ENCODE measurements at regions not wholly inside any gene's neighbourhood (a gene's known extent, or its start where the extent isn't known, plus 50 kb on each side); places are given as distances from the start of the nearest gene placed in this dataset.

GRCh38 chr5:12258549-12258948, 354.3 kb upstream of the CTNND2 start:
- FAIRE-seq, result no peak
- no peak for TF ChIP-seq CTCF (IDR thresholded peaks at IDR 0.05; ENCODE audit: insufficient read depth, missing control alignments)
- DNase-seq (ENCODE audit: insufficient read length, low spot score), result no peak

- TF ChIP-seq CTCF (IDR thresholded peaks at IDR 0.05; ENCODE audit: insufficient read depth, missing control alignments), result no peak
- FAIRE-seq (no peak), DNase-seq (ENCODE audit: insufficient read length, low spot score) (no peak)
These were observed 346.2 kb upstream of the CTNND2 start for GRCh38 chr5:12250454-12250853.

GRCh38 chr5:12248831-12249230, 344.6 kb upstream of the CTNND2 start:
- DNase-seq (ENCODE audit: insufficient read length, low spot score), result no peak
- FAIRE-seq, result no peak
- no peak for TF ChIP-seq CTCF (IDR thresholded peaks at IDR 0.05; ENCODE audit: insufficient read depth, missing control alignments)

GRCh38 chr5:12246036-12246435, 341.8 kb upstream of the CTNND2 start:
- FAIRE-seq (no peak), DNase-seq (ENCODE audit: insufficient read length, low spot score) (no peak)
- no peak for TF ChIP-seq CTCF (IDR thresholded peaks at IDR 0.05; ENCODE audit: insufficient read depth, missing control alignments)

GRCh38 chr5:12245429-12245828, 341.2 kb upstream of the CTNND2 start:
- DNase-seq (ENCODE audit: insufficient read length, low spot score) (no peak), FAIRE-seq (no peak)
- no peak for TF ChIP-seq CTCF (IDR thresholded peaks at IDR 0.05; ENCODE audit: insufficient read depth, missing control alignments)

- FAIRE-seq, result no peak
- no peak for DNase-seq (ENCODE audit: insufficient read length, low spot score)
- TF ChIP-seq CTCF (IDR thresholded peaks at IDR 0.05; ENCODE audit: insufficient read depth, missing control alignments), result no peak
These were observed 339.0 kb upstream of the CTNND2 start for GRCh38 chr5:12242950-12243888.
